Liver (tissue), 8 donors: ENCODE measurements at regions not wholly inside any gene's neighbourhood (a gene's known extent, or its start where the extent isn't known, plus 50 kb on each side); places are given as distances from the start of the nearest gene placed in this dataset.

Experiments used
- DNase-seq: peaks from one replicate; pipeline ENCODE4 v3.0.0-alpha.2; 2017; ENCODE audit warnings: low spot score
- H3K27ac ChIP-seq, 2 donors: one replicate each; pipeline ENCODE4 v1.7.0; 2013; ENCODE audit warnings: inconsistent platforms in 2 of 2, low read length in 2 of 2, control low read depth in 1 of 2, low read depth in 1 of 2, mild to moderate bottlenecking in 1 of 2
- H3K27me3 ChIP-seq, 4 donors: one replicate each; pipeline versions ENCODE4 v1.6.1 to v1.7.0; 2013; ENCODE audit warnings: low read length in 3 of 4, inconsistent platforms in 1 of 4, mild to moderate bottlenecking in 1 of 4, moderate library complexity in 1 of 4; ENCODE audit not compliant: control insufficient read depth in 4 of 4, insufficient read depth in 4 of 4
- H3K36me3 ChIP-seq, 4 donors: one replicate each; pipeline versions ENCODE4 v1.6.1 to v1.7.0; 2013; ENCODE audit warnings: low read length in 3 of 4, mild to moderate bottlenecking in 3 of 4, low read depth in 1 of 4, moderate library complexity in 1 of 4; ENCODE audit not compliant: control insufficient read depth in 4 of 4, insufficient read depth in 3 of 4
- H3K4me1 ChIP-seq, 4 donors: one replicate each; pipeline versions ENCODE4 v1.6.1 to v1.7.0; 2013; ENCODE audit warnings: low read length in 3 of 4, mild to moderate bottlenecking in 3 of 4, moderate library complexity in 1 of 4; ENCODE audit not compliant: control insufficient read depth in 4 of 4, insufficient read depth in 4 of 4
- H3K4me3 ChIP-seq, 3 donors: one replicate each; pipeline versions ENCODE4 v1.6.1 to v1.7.0; 2013; ENCODE audit warnings: low read length in 3 of 3, control low read depth in 1 of 3, low read depth in 1 of 3, mild to moderate bottlenecking in 1 of 3
- H3K9ac ChIP-seq, 2 donors: one replicate each; pipeline ENCODE4 v1.7.0; 2013; ENCODE audit warnings: low read length in 2 of 2, mild to moderate bottlenecking in 2 of 2, moderate library complexity in 2 of 2, control low read depth in 1 of 2, low read depth in 1 of 2
- H3K9me3 ChIP-seq, 4 donors: one replicate each; pipeline versions ENCODE4 v1.6.1 to v1.7.0; 2013; ENCODE audit warnings: low read length in 3 of 4; ENCODE audit not compliant: control insufficient read depth in 4 of 4
- EGR1 ChIP-seq, 2 donors: IDR thresholded peaks; 2 replicates each; pipeline ENCODE4 v1.6.1; 2016 to 2018; ENCODE audit warnings: antibody characterized with exemption in 2 of 2, low read depth in 2 of 2
- FOXA1 ChIP-seq: IDR thresholded peaks from 2 replicates; pipeline ENCODE4 v1.6.1; 2016; ENCODE audit warnings: antibody characterized with exemption
- FOXA2 ChIP-seq: IDR thresholded peaks from 2 replicates; pipeline ENCODE4 v1.6.1; 2016; ENCODE audit warnings: antibody characterized with exemption
- GABPA ChIP-seq, 2 donors: IDR thresholded peaks in 1 of 2; conservative IDR thresholded peaks in 1 of 2; 2 replicates each; pipeline ENCODE4 v1.6.1; 2016; ENCODE audit warnings: antibody characterized with exemption in 2 of 2, mild to moderate bottlenecking in 1 of 2, moderate library complexity in 1 of 2
- HNF4A ChIP-seq, 2 donors: conservative IDR thresholded peaks; 2 replicates each; pipeline ENCODE4 v1.6.1; 2016; ENCODE audit warnings: antibody characterized with exemption in 2 of 2, mild to moderate bottlenecking in 2 of 2
- HNF4G ChIP-seq: IDR thresholded peaks from 2 replicates; pipeline ENCODE4 v1.6.1; 2016; ENCODE audit warnings: antibody characterized with exemption
- JUND ChIP-seq, 2 donors: IDR thresholded peaks; 2 replicates each; pipeline ENCODE4 v1.6.1; 2016; ENCODE audit warnings: antibody characterized with exemption in 2 of 2
- NR2F2 ChIP-seq: IDR thresholded peaks from 2 replicates; pipeline ENCODE4 v1.6.1; 2016; ENCODE audit warnings: antibody characterized with exemption
- RAD21 ChIP-seq, 2 donors: IDR thresholded peaks; 2 replicates each; pipeline ENCODE4 v1.6.1; 2016; ENCODE audit warnings: antibody characterized with exemption in 2 of 2, mild to moderate bottlenecking in 2 of 2
- RXRA ChIP-seq, 2 donors: IDR thresholded peaks; 2 replicates each; pipeline ENCODE4 v1.6.1; 2017 to 2018; ENCODE audit warnings: antibody characterized with exemption in 2 of 2, mild to moderate bottlenecking in 1 of 2
- SP1 ChIP-seq: IDR thresholded peaks from 2 replicates; pipeline ENCODE4 v1.6.1; 2018; ENCODE audit warnings: antibody characterized with exemption, mild to moderate bottlenecking
- TAF1 ChIP-seq: conservative IDR thresholded peaks from 2 replicates; pipeline ENCODE4 v1.6.1; 2016; ENCODE audit warnings: antibody characterized with exemption, mild to moderate bottlenecking
- YY1 ChIP-seq: IDR thresholded peaks from 2 replicates; pipeline ENCODE4 v1.6.1; 2016; ENCODE audit warnings: antibody characterized with exemption, mild to moderate bottlenecking
- WGBS: extraction: QIAGEN DNeasy Blood & Tissue Kit; methylation state at CpG from one replicate; pipeline ENCODE4 v1.1.7; 2013; 5-methylcytosine and 5-hydroxymethylcytosine counted together
- TF ChIP-seq, protein P1 (sequence below): IDR thresholded peaks from 2 replicates; pipeline ENCODE4 v1.6.1; 2016; ENCODE audit warnings: antibody characterized with exemption
- TF ChIP-seq, protein P2 (sequence below): IDR thresholded peaks from 2 replicates; pipeline ENCODE4 v1.6.1; 2016; ENCODE audit warnings: antibody characterized with exemption, mild to moderate bottlenecking
- TF ChIP-seq, protein P3 (sequence below): IDR thresholded peaks from 2 replicates; pipeline ENCODE4 v1.6.1; 2016; ENCODE audit warnings: antibody characterized with exemption
- TF ChIP-seq, protein P4 (sequence below): fragments of 150-350 bp; IDR thresholded peaks from 2 replicates; pipeline ENCODE4 v1.5.1; 2017; ENCODE audit warnings: improper control_type of control experiment, low read depth, low read length; ENCODE audit not compliant: missing input control
- donor health status: healthy.
- donor health status: healthy.
- donor health status: healthy.
- donor health status: healthy.
- donor health status: healthy.

DNA sequence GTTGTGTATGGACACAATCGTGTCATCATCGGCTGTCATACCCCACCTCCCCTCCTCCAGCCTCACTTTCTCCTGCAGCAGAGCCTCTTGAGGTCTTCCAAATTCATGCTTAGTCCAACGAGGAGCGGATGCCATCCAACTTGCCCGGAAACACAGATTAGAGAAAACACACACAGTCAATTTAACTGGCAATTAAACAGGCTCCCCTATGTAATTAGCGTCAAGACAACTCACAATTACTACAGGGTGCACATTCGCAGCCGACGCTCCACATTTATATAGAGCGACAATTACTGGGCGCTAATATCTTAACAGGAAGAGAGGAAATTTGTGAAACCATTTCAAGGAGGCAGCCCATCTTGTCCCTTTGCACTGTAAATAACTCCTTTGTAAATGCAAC, 86.0 kb upstream of the ZNF618 start:
- Histone ChIP-seq H3K27ac (no peak overlapping the region), H3K36me3 (no peaks in the 10 kb centered on the region), H3K9me3 (no peaks in the 10 kb centered on the region), H3K9ac (no peak overlapping the region), H3K27me3 (no peaks in the 10 kb centered on the region), H3K4me3 (no peak overlapping the region), H3K4me1 (no peaks in the 10 kb centered on the region)
- no peak for DNase-seq
- WGBS: 93% methylated on average over 11 of the region's 11 CpGs
- no peak for TF ChIP-seq FOXA1
- TF ChIP-seq, protein P1, sequence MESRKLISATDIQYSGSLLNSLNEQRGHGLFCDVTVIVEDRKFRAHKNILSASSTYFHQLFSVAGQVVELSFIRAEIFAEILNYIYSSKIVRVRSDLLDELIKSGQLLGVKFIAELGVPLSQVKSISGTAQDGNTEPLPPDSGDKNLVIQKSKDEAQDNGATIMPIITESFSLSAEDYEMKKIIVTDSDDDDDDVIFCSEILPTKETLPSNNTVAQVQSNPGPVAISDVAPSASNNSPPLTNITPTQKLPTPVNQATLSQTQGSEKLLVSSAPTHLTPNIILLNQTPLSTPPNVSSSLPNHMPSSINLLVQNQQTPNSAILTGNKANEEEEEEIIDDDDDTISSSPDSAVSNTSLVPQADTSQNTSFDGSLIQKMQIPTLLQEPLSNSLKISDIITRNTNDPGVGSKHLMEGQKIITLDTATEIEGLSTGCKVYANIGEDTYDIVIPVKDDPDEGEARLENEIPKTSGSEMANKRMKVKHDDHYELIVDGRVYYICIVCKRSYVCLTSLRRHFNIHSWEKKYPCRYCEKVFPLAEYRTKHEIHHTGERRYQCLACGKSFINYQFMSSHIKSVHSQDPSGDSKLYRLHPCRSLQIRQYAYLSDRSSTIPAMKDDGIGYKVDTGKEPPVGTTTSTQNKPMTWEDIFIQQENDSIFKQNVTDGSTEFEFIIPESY: no peak
- TF ChIP-seq HNF4A (conservative IDR thresholded peaks at IDR 0.05): no peak
- no peak for TF ChIP-seq EGR1 (IDR thresholded peaks at IDR 0.05; ENCODE audit: low read depth in 2 of 2)
- TF ChIP-seq FOXA2: no peak
- no peak for TF ChIP-seq RXRA (IDR thresholded peaks at IDR 0.05)
- TF ChIP-seq SP1: no peak
- TF ChIP-seq HNF4G: no peak
- TF ChIP-seq GABPA (IDR thresholded peaks at IDR 0.05 in 1 of 2, conservative IDR thresholded peaks at IDR 0.05 in 1 of 2): no peak
- no peak for TF ChIP-seq RAD21 (IDR thresholded peaks at IDR 0.05)
- no peak for TF ChIP-seq YY1
- TF ChIP-seq, protein P2, sequence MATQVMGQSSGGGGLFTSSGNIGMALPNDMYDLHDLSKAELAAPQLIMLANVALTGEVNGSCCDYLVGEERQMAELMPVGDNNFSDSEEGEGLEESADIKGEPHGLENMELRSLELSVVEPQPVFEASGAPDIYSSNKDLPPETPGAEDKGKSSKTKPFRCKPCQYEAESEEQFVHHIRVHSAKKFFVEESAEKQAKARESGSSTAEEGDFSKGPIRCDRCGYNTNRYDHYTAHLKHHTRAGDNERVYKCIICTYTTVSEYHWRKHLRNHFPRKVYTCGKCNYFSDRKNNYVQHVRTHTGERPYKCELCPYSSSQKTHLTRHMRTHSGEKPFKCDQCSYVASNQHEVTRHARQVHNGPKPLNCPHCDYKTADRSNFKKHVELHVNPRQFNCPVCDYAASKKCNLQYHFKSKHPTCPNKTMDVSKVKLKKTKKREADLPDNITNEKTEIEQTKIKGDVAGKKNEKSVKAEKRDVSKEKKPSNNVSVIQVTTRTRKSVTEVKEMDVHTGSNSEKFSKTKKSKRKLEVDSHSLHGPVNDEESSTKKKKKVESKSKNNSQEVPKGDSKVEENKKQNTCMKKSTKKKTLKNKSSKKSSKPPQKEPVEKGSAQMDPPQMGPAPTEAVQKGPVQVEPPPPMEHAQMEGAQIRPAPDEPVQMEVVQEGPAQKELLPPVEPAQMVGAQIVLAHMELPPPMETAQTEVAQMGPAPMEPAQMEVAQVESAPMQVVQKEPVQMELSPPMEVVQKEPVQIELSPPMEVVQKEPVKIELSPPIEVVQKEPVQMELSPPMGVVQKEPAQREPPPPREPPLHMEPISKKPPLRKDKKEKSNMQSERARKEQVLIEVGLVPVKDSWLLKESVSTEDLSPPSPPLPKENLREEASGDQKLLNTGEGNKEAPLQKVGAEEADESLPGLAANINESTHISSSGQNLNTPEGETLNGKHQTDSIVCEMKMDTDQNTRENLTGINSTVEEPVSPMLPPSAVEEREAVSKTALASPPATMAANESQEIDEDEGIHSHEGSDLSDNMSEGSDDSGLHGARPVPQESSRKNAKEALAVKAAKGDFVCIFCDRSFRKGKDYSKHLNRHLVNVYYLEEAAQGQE: no peak

DNA sequence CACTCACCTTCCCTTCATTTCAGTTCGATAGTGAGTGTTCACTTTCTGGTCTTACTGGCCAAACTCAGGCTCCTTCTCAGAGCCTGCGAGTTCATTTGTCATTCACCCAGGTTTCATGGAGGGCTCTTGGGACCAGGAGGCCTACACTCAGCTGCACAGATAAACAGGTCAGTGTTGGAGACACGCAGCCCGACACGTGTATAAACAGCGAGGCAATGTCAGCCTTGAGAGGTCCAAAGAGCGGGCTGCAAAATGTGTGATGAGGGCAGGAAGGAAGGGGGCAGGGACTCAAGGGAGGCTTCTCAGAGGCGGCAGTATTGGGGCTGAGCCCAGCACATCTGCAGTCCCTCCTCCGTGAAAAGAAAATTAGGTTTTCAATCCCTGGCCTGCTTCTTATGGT, 82.6 kb upstream of the ZNF618 start:
- no peak overlapping the region for H3K9ac ChIP-seq
- no peak overlapping the region for H3K27ac ChIP-seq
- H3K27me3 ChIP-seq: no peaks in the 10 kb centered on the region
- WGBS: 77% methylated on average over 9 of the region's 9 CpGs
- H3K4me1 ChIP-seq: no peaks in the 10 kb centered on the region
- TF ChIP-seq, protein P3, sequence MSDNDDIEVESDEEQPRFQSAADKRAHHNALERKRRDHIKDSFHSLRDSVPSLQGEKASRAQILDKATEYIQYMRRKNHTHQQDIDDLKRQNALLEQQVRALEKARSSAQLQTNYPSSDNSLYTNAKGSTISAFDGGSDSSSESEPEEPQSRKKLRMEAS: no peak
- TF ChIP-seq, protein P4, sequence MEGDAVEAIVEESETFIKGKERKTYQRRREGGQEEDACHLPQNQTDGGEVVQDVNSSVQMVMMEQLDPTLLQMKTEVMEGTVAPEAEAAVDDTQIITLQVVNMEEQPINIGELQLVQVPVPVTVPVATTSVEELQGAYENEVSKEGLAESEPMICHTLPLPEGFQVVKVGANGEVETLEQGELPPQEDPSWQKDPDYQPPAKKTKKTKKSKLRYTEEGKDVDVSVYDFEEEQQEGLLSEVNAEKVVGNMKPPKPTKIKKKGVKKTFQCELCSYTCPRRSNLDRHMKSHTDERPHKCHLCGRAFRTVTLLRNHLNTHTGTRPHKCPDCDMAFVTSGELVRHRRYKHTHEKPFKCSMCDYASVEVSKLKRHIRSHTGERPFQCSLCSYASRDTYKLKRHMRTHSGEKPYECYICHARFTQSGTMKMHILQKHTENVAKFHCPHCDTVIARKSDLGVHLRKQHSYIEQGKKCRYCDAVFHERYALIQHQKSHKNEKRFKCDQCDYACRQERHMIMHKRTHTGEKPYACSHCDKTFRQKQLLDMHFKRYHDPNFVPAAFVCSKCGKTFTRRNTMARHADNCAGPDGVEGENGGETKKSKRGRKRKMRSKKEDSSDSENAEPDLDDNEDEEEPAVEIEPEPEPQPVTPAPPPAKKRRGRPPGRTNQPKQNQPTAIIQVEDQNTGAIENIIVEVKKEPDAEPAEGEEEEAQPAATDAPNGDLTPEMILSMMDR: no peak
- no peak for TF ChIP-seq JUND (IDR thresholded peaks at IDR 0.05)
- TF ChIP-seq NR2F2: no peak
- TF ChIP-seq TAF1: no peak
- TF ChIP-seq, protein P1: no peak
- TF ChIP-seq FOXA2: no peak
- no peaks in the 10 kb centered on the region for H3K9me3 ChIP-seq
- H3K36me3 ChIP-seq: no peaks in the 10 kb centered on the region
- no peak overlapping the region for H3K4me3 ChIP-seq
- no peak for DNase-seq
